ENCODE measurements at regions not wholly inside any gene's neighbourhood (a gene's known extent, or its start where the extent isn't known, plus 50 kb on each side); places are given as distances from the start of the nearest gene placed in this dataset.

- Histone ChIP-seq H3K4me2 (ENCODE audit: low read length) (no peak overlapping the region), H2AFZ (ENCODE audit: low read depth, low read length, poor library complexity, severe bottlenecking) (no peak overlapping the region), H3K4me1 (ENCODE audit: control insufficient read depth in 1 of 2, insufficient read depth in 2 of 2, low read length in 2 of 2) (no peaks in the 10 kb centered on the region), H3K27ac (ENCODE audit: low read depth, low read length) (no peak overlapping the region), H3K9me3 (ENCODE audit: control insufficient read depth in 1 of 2, insufficient read depth in 1 of 2, low read depth in 1 of 2, low read length in 2 of 2) (no peaks in the 10 kb centered on the region), H3K27me3 (ENCODE audit: insufficient read depth, low read length) (no peaks in the 10 kb centered on the region), H3K4me3 (replicated peaks in 1 of 2; ENCODE audit: low read depth in 1 of 2, low read length in 2 of 2) (no peak overlapping the region), H3K79me2 (ENCODE audit: insufficient read depth, low read length) (no peaks in the 10 kb centered on the region), H3K36me3 (ENCODE audit: control insufficient read depth in 1 of 2, insufficient read depth in 2 of 2, low read length in 2 of 2) (no peaks in the 10 kb centered on the region), H3K9ac (ENCODE audit: low read length) (no peak overlapping the region), H3K9me2 (ENCODE audit: insufficient read depth) (no peaks in the 10 kb centered on the region), H4K20me1 (ENCODE audit: insufficient read depth) (no peaks in the 10 kb centered on the region)
- no TSS peak for BruUV-seq (replicated peaks)
- DNase-seq (ENCODE audit: low read depth, low spot score) (no peak), ATAC-seq (no peak)
- POLR2A ChIA-PET, result no interaction called here
- TF ChIP-seq EZH2 (IDR thresholded peaks at IDR 0.05) (no peak), POLR2AphosphoS5 (IDR thresholded peaks at IDR 0.05; ENCODE audit: low read depth, low read length) (no peak), JUND (IDR thresholded peaks at IDR 0.05) (no peak), MAX (IDR thresholded peaks at IDR 0.05) (no peak), YY1 (IDR thresholded peaks at IDR 0.05; ENCODE audit: extremely low read depth, insufficient replicate concordance, low read depth, low read length) (no peak), REST (IDR thresholded peaks at IDR 0.05; ENCODE audit: low read depth) (no peak)
- intact Hi-C loops (cut with micrococcal nuclease), result no loop called here
- RAD21 ChIA-PET (ENCODE audit: low non-redundant PET in 1 of 2, low total read pairs in 2 of 2, uncharacterized antibody in 2 of 2, unreplicated experiment in 2 of 2), result no interaction called here
- CTCF ChIA-PET, result no interaction called here
These were observed 122.0 kb upstream of the HES1 start for GRCh38 chr3:194013928-194014327.

- DNase-seq (ENCODE audit: low read depth, low spot score), result no peak
- Histone ChIP-seq H3K36me3 (ENCODE audit: control insufficient read depth in 1 of 2, insufficient read depth in 2 of 2, low read length in 2 of 2) (no peaks in the 10 kb centered on the region), H3K4me2 (ENCODE audit: low read length) (no peak overlapping the region), H3K9me2 (ENCODE audit: insufficient read depth) (no peaks in the 10 kb centered on the region), H2AFZ (ENCODE audit: low read depth, low read length, poor library complexity, severe bottlenecking) (no peak overlapping the region), H4K20me1 (ENCODE audit: insufficient read depth) (no peaks in the 10 kb centered on the region), H3K9me3 (ENCODE audit: control insufficient read depth in 1 of 2, insufficient read depth in 1 of 2, low read depth in 1 of 2, low read length in 2 of 2) (no peaks in the 10 kb centered on the region), H3K4me3 (replicated peaks in 1 of 2; ENCODE audit: low read depth in 1 of 2, low read length in 2 of 2) (no peak overlapping the region), H3K27me3 (ENCODE audit: insufficient read depth, low read length) (no peaks in the 10 kb centered on the region), H3K4me1 (ENCODE audit: control insufficient read depth in 1 of 2, insufficient read depth in 2 of 2, low read length in 2 of 2) (no peaks in the 10 kb centered on the region), H3K9ac (ENCODE audit: low read length) (no peak overlapping the region), H3K79me2 (ENCODE audit: insufficient read depth, low read length) (no peaks in the 10 kb centered on the region), H3K27ac (ENCODE audit: low read depth, low read length) (no peak overlapping the region)
- POLR2A ChIA-PET, result no interaction called here
- CTCF ChIA-PET, result no interaction called here
- no peak for TF ChIP-seq POLR2A (IDR thresholded peaks at IDR 0.05; ENCODE audit: borderline replicate concordance, extremely low read depth, insufficient read depth, insufficient read length)
- no peak for TF ChIP-seq ZFX (IDR thresholded peaks at IDR 0.05)
- no peak for TF ChIP-seq POLR2AphosphoS5 (IDR thresholded peaks at IDR 0.05; ENCODE audit: low read depth, low read length)
- no peak for TF ChIP-seq SP1 (IDR thresholded peaks at IDR 0.05; ENCODE audit: low read depth)
- TF ChIP-seq EZH2 (IDR thresholded peaks at IDR 0.05), result no peak
- no peak for TF ChIP-seq CTCF (IDR thresholded peaks at IDR 0.05 in 2 of 3, conservative IDR thresholded peaks at IDR 0.05 in 1 of 3; ENCODE audit: borderline replicate concordance in 1 of 3, insufficient read depth in 1 of 3, low read depth in 2 of 3, low read length in 2 of 3)
- no peak for TF ChIP-seq ZNF274 (IDR thresholded peaks at IDR 0.05; ENCODE audit: low read depth, low read length)
- no peak for TF ChIP-seq FOSL1 (IDR thresholded peaks at IDR 0.05; ENCODE audit: low read depth)
- TF ChIP-seq EGR1 (IDR thresholded peaks at IDR 0.05; ENCODE audit: low read depth), result no peak
- TF ChIP-seq SRF (IDR thresholded peaks at IDR 0.05; ENCODE audit: low read depth), result no peak
- intact Hi-C loops (cut with micrococcal nuclease), result no loop called here
- RAD21 ChIA-PET (ENCODE audit: low non-redundant PET in 1 of 2, low total read pairs in 2 of 2, uncharacterized antibody in 2 of 2, unreplicated experiment in 2 of 2), result no interaction called here
- no TSS peak for BruUV-seq (replicated peaks)
- ATAC-seq, result no peak
These were observed 121.2 kb upstream of the HES1 start for GRCh38 chr3:194014756-194015155.
